GM12878 (cell line): ENCODE measurements at regions not wholly inside any gene's neighbourhood (a gene's known extent, or its start where the extent isn't known, plus 50 kb on each side); places are given as distances from the start of the nearest gene placed in this dataset.

ENCODE experiments used
- ATAC-seq: fragments of 200-7000 bp; cut with Tn5 transposase; 3 replicates; pipeline ENCODE4 v1.9.1; 2020; ENCODE audit warnings: mild to moderate bottlenecking, moderate library complexity
- BruUV-seq: library from RNA; stranded (reverse); fragments of 400-500 nt; replicated peaks from 2 replicates; lab custom pipeline; 2021; lab: Mats Ljungman, UMichigan
- CTCF ChIA-PET: fragments of 300-600 bp; sonication (Branson Sonifier 250); formaldehyde crosslinking; extraction: SDS; loops from one replicate; lab custom pipeline; 2021; ENCODE audit warnings: inconsistent platforms; lab: Yijun Ruan, JAX
- POLR2A ChIA-PET: fragments of 350-600 bp; formaldehyde crosslinking; extraction: SDS; loops from one replicate; lab custom pipeline; 2021; ENCODE audit warnings: inconsistent platforms; lab: Charles Lee
- RAD21 ChIA-PET: fragments of 300-600 bp; sonication (Branson Sonifier 250); formaldehyde crosslinking; loops from one replicate; lab custom pipeline; 2023; ENCODE audit warnings: antibody characterized with exemption; ENCODE audit not compliant: unreplicated experiment; lab: Charles Lee
- SMC1A ChIA-PET: fragments of 300-600 bp; sonication (Branson Sonifier 250); formaldehyde crosslinking; loops from one replicate; lab custom pipeline; 2023; ENCODE audit not compliant: unreplicated experiment, uncharacterized antibody; lab: Charles Lee
- DNase-seq: peaks from one replicate; pipeline ENCODE4 v3.0.0-alpha.2; 2011; ENCODE audit warnings: low read depth, low spot score
- FAIRE-seq: peaks from 3 replicates; lab custom pipeline; 2011; peaks lifted over from hg19 to GRCh38; lab: Jason Lieb, UNC
- H2AFZ ChIP-seq: 2 replicates; pipeline ENCODE4 v1.6.0; 2011; ENCODE audit warnings: low read depth, low read length, control low read depth; ENCODE audit not compliant: control insufficient read depth
- H3K27ac ChIP-seq: 2 replicates; pipeline ENCODE4 v1.5.1; 2011; ENCODE audit warnings: control low read depth; ENCODE audit not compliant: control insufficient read depth, insufficient read depth
- H3K27me3 ChIP-seq, 2 experiments: replicated peaks in 1 of 2; 2 replicates each; pipeline versions ENCODE4 v1.6.0 to v1.6.1; 2011; ENCODE audit warnings: low read length in 1 of 2; ENCODE audit not compliant: control insufficient read depth in 2 of 2, insufficient read depth in 2 of 2
- H3K36me3 ChIP-seq, 2 experiments: 2 replicates each; pipeline ENCODE4 v1.5.1; 2011; ENCODE audit warnings: low read length in 1 of 2; ENCODE audit not compliant: control insufficient read depth in 2 of 2, insufficient read depth in 2 of 2
- H3K4me1 ChIP-seq: 2 replicates; pipeline ENCODE4 v1.6.1; 2011; ENCODE audit warnings: mild to moderate bottlenecking, low read length, moderate library complexity, mixed read lengths; ENCODE audit not compliant: control insufficient read depth, insufficient read depth
- H3K4me2 ChIP-seq: 2 replicates; pipeline ENCODE4 v1.6.0; 2011; ENCODE audit warnings: control low read depth; ENCODE audit not compliant: control insufficient read depth, insufficient read depth
- H3K4me3 ChIP-seq: fragments of 200-600 bp; sonication (generic); 2 replicates; pipeline ENCODE4 v1.5.1; 2016
- H3K79me2 ChIP-seq: 2 replicates; pipeline ENCODE4 v1.6.0; 2011; ENCODE audit warnings: low read length; ENCODE audit not compliant: control insufficient read depth, insufficient read depth
- H3K9ac ChIP-seq: 2 replicates; pipeline ENCODE4 v1.8.0; 2011; ENCODE audit warnings: low read length, control low read depth, mixed read lengths; ENCODE audit not compliant: control insufficient read depth, insufficient read depth
- H3K9me3 ChIP-seq: replicated peaks from 3 replicates; pipeline ENCODE4 v1.5.1; 2011; ENCODE audit warnings: mild to moderate bottlenecking, low read length; ENCODE audit not compliant: control insufficient read depth, insufficient read depth
- H4K20me1 ChIP-seq: 2 replicates; pipeline ENCODE4 v1.6.0; 2011; ENCODE audit not compliant: control insufficient read depth, insufficient read depth
- BMI1 ChIP-seq: fragments of 450-650 bp; IDR thresholded peaks from 2 replicates; pipeline ENCODE4 v1.6.1; 2016; ENCODE audit warnings: mild to moderate bottlenecking, moderate library complexity, borderline replicate concordance
- EED ChIP-seq: sonication (generic); IDR thresholded peaks from 2 replicates; pipeline ENCODE4 v1.6.1; 2016; ENCODE audit warnings: antibody characterized with exemption, low read depth
- EZH2 ChIP-seq: IDR thresholded peaks from 2 replicates; pipeline ENCODE4 v1.6.1; 2012; ENCODE audit warnings: low read depth, mild to moderate bottlenecking, control low read depth, inconsistent platforms, low read length, borderline replicate concordance; ENCODE audit not compliant: control insufficient read depth
- HDAC2 ChIP-seq: fragments of 200-600 bp; sonication (generic); IDR thresholded peaks from 2 replicates; pipeline ENCODE4 v1.6.1; 2017
- KLF5 ChIP-seq: fragments of 450-650 bp; IDR thresholded peaks from 2 replicates; pipeline ENCODE4 v1.6.1; 2014; ENCODE audit warnings: mild to moderate bottlenecking; ENCODE audit not compliant: partially characterized antibody
- LARP7 ChIP-seq: fragments of 450-650 bp; IDR thresholded peaks from 2 replicates; pipeline ENCODE4 v1.6.1; 2017; ENCODE audit warnings: mild to moderate bottlenecking
- MYC ChIP-seq: IDR thresholded peaks from 2 replicates; pipeline ENCODE4 v1.6.1; 2011; ENCODE audit warnings: mild to moderate bottlenecking, low read length, moderate library complexity, inconsistent platforms; ENCODE audit not compliant: insufficient read depth, insufficient replicate concordance, insufficient read length, severe bottlenecking
- NFXL1 ChIP-seq: fragments of 450-650 bp; IDR thresholded peaks from 2 replicates; pipeline ENCODE4 v1.6.1; 2017; ENCODE audit warnings: antibody characterized with exemption, mild to moderate bottlenecking, borderline replicate concordance
- NR2C1 ChIP-seq: fragments of 450-650 bp; IDR thresholded peaks from 2 replicates; pipeline ENCODE4 v1.6.1; 2017; ENCODE audit warnings: antibody characterized with exemption, mild to moderate bottlenecking, moderate library complexity
- PML ChIP-seq: IDR thresholded peaks from 2 replicates; pipeline ENCODE4 v1.6.1; 2012; ENCODE audit warnings: low read length, inconsistent platforms
- POLR2AphosphoS2 ChIP-seq: IDR thresholded peaks from 2 replicates; pipeline ENCODE4 v1.6.1; 2011; ENCODE audit warnings: low read depth, mild to moderate bottlenecking, low read length, improper control_type of control experiment, moderate library complexity
- POU2F2 ChIP-seq: IDR thresholded peaks from 3 replicates; pipeline ENCODE4 v1.6.1; 2011; ENCODE audit warnings: low read depth, mild to moderate bottlenecking, low read length, borderline replicate concordance
- ZNF24 ChIP-seq: fragments of 450-650 bp; IDR thresholded peaks from 2 replicates; pipeline ENCODE4 v1.6.1; 2017; ENCODE audit warnings: antibody characterized with exemption, mild to moderate bottlenecking
- WGBS: methylation state at CpG from one replicate; pipeline ENCODE4 v1.1.6; 2016; ENCODE audit warnings: low lambda C conversion rate; ENCODE audit not compliant: insufficient replicate concordance, insufficient coverage; ENCODE audit errors: missing lambda C conversion rate; 5-methylcytosine and 5-hydroxymethylcytosine counted together
- in situ Hi-C: fragments of 300-500 bp; cut with MboI; formaldehyde crosslinking; loops from 9 replicates; pipeline ENCODE4 v1.14.3; 2018; ENCODE audit warnings: mixed read lengths
- intact Hi-C: fragments of 100-400 bp; cut with micrococcal nuclease; formaldehyde crosslinking; loops from one replicate; pipeline ENCODE4 v1.14.2; 2022; ENCODE audit not compliant: unreplicated experiment
- TF ChIP-seq, protein P1 (sequence below): fragments of 450-650 bp; IDR thresholded peaks from 2 replicates; pipeline ENCODE4 v1.6.1; 2017; ENCODE audit warnings: borderline replicate concordance
- TF ChIP-seq, protein P2 (sequence below): fragments of 450-650 bp; conservative IDR thresholded peaks from 2 replicates; pipeline ENCODE4 v1.6.1; 2017; ENCODE audit warnings: mild to moderate bottlenecking, moderate library complexity
- TF ChIP-seq, protein P3 (sequence below): IDR thresholded peaks from 2 replicates; pipeline ENCODE4 v1.6.1; 2011; ENCODE audit warnings: low read depth, mild to moderate bottlenecking, low read length, moderate library complexity, borderline replicate concordance; ENCODE audit errors: extremely low read depth

DNA sequence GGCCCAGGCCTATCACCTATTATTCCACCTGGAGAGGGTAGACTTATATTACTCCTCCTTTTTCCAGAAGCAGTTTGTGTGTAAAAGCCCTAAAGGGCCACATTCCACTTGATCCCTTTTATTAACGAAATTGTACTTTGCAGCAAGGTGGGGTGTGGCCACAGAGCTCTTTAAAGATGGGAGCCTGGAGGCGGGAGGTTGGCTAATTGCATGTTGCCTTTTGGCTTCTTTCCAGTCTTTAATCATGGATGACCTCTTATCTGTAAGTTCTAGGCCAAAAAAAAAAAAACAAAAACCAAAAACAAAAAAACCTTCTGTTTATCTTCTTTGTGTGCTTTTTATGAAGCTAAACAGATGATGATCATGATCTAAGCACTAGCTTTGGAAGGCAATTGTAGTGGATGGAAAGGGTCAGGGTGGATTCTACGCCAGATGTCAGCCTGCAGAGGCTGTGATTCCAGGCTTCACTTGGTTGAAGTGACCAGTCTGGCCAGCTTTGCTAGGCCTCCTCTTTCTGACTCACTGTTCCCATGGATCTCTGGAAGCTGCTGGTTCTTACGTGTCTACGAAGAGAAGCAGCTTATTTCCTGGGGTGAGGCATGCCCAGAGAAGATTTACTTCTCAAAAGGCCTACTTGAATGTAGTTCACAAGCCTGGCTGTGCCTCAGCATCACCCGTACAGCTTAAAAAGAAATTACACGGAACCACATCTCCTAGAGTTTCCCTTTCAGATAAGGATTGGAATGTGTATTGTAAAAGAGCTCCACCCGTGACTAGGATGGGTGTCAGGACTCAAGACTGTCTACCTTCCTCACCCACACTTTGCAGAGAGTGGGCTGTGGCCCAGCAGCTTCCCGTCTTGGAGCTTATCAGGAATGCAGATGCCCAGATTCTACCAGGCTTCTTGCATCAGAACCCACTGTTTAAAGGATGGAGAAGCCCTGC, 330.9 kb upstream of the C2CD4B start:
- WGBS, result 18% methylated on average over 9 of the region's 9 CpGs
- Histone ChIP-seq H3K4me2 (no peak overlapping the region), H2AFZ (no peak overlapping the region), H4K20me1 (no peaks in the 10 kb centered on the region), H3K27me3 (no peaks in the 10 kb centered on the region), H3K9me3 (no peaks in the 10 kb centered on the region), H3K4me1 (no peaks in the 10 kb centered on the region), H3K79me2 (no peaks in the 10 kb centered on the region), H3K4me3 (no peak overlapping the region), H3K27ac (no peak overlapping the region), H3K9ac (no peak overlapping the region), H3K36me3 (no peaks in the 10 kb centered on the region)
- no peak for ATAC-seq
- in situ Hi-C loops (no loop called here), intact Hi-C loops (no loop called here)
- TF ChIP-seq ZNF24 (no peak), KLF5 (no peak), EED (no peak), POU2F2 (no peak), BMI1 (no peak), EZH2 (no peak), LARP7 (no peak), NR2C1 (no peak), NFXL1 (no peak), PML (no peak), MYC (no peak), POLR2AphosphoS2 (no peak), HDAC2 (no peak)
- TF ChIP-seq, protein P1, sequence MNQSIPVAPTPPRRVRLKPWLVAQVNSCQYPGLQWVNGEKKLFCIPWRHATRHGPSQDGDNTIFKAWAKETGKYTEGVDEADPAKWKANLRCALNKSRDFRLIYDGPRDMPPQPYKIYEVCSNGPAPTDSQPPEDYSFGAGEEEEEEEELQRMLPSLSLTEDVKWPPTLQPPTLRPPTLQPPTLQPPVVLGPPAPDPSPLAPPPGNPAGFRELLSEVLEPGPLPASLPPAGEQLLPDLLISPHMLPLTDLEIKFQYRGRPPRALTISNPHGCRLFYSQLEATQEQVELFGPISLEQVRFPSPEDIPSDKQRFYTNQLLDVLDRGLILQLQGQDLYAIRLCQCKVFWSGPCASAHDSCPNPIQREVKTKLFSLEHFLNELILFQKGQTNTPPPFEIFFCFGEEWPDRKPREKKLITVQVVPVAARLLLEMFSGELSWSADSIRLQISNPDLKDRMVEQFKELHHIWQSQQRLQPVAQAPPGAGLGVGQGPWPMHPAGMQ, result no peak
- TF ChIP-seq, protein P2, sequence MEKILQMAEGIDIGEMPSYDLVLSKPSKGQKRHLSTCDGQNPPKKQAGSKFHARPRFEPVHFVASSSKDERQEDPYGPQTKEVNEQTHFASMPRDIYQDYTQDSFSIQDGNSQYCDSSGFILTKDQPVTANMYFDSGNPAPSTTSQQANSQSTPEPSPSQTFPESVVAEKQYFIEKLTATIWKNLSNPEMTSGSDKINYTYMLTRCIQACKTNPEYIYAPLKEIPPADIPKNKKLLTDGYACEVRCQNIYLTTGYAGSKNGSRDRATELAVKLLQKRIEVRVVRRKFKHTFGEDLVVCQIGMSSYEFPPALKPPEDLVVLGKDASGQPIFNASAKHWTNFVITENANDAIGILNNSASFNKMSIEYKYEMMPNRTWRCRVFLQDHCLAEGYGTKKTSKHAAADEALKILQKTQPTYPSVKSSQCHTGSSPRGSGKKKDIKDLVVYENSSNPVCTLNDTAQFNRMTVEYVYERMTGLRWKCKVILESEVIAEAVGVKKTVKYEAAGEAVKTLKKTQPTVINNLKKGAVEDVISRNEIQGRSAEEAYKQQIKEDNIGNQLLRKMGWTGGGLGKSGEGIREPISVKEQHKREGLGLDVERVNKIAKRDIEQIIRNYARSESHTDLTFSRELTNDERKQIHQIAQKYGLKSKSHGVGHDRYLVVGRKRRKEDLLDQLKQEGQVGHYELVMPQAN, result no peak
- TF ChIP-seq, protein P3, sequence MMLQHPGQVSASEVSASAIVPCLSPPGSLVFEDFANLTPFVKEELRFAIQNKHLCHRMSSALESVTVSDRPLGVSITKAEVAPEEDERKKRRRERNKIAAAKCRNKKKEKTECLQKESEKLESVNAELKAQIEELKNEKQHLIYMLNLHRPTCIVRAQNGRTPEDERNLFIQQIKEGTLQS, result no peak
- CTCF ChIA-PET, result no interaction called here
- no peak for FAIRE-seq
- BruUV-seq, result no TSS peak
- RAD21 ChIA-PET, result interaction anchor here (0.7 kb wide), 1 partner anchor 104 kb away, joined by 3 read pairs; no protein-coding TSS in a partner anchor
- POLR2A ChIA-PET, result no interaction called here
- SMC1A ChIA-PET, result interaction anchor here (1.0 kb wide), 1 partner anchor 11 kb away, joined by 3 read pairs; no protein-coding TSS in a partner anchor
- DNase-seq, result no peak
